ENCODE measurements at regions not wholly inside any gene's neighbourhood (a gene's known extent, or its start where the extent isn't known, plus 50 kb on each side); places are given as distances from the start of the nearest gene placed in this dataset.
"Not testable (repeated sequence)": the region's sequence is repeated elsewhere in the genome, so short reads cannot be mapped to it uniquely, and the experiment has no call there.

DNA sequence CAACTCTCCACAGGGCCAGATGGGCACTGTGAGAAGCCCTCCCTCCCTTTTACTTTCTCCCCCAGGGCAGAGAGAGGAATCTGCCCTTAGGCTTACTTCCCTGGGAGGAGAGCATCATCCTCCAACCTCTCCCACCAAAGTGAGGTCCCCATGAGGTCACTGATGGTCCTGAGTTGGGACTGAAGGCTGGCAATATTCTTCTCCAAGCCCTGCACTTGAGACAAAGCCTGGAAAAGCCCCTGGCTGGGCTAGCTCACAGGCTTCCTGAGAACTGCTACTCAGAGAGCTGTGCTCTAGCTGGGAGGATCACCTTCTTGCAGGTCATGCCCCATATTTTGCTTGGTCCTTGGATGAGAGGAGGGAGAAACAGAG, 110.0 kb upstream of the MEF2A start:
- DNase-seq (ENCODE audit: low read depth): no peak

- no peak for DNase-seq (ENCODE audit: low read depth)
Observed at GRCh38 chr15:99464137-99464536, 101.6 kb upstream of the MEF2A start.

DNA sequence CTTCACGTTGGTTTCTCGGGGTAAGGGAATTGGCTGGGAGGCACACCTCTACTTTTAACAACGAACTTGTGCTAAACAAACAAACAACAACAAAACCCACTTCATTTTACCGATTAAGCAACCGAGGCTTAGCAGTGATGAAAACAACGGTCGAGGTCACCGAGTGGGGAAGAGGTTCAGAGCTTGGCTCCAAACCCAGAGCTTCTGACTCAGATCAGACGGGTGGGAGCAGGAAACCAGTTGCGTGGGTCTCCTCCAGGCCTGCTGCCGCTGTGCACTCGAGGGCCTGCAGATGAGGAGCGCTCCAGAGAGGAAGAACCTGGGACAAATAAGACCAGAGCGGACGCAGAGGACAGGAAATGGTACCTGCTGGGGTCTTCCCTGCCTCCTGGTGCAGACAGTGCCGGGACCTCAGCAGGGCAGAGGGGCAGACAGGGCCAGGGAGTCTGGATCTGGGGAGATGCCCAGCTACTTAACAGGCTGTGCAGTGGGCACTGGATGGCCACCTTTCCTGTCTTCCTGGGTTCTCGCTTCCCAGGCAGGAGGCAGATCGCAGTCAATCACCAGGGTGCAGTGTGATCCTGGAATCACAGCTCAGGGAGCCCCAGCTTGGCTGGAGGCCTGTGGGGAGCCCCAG, 99.0 kb upstream of the MEF2A start:
- DNase-seq (ENCODE audit: low read depth): peak; percentile 88

GRCh38 chr15:99467338-99467720, 98.5 kb upstream of the MEF2A start:
- no peak for DNase-seq (ENCODE audit: low read depth)

GRCh38 chr15:99467853-99468464, 97.8 kb upstream of the MEF2A start:
- peak; percentile 45 for DNase-seq (ENCODE audit: low read depth)

- not testable (repeated sequence) for DNase-seq (ENCODE audit: low read depth)
Observed at GRCh38 chr15:99470204-99470603, 95.6 kb upstream of the MEF2A start.

DNA sequence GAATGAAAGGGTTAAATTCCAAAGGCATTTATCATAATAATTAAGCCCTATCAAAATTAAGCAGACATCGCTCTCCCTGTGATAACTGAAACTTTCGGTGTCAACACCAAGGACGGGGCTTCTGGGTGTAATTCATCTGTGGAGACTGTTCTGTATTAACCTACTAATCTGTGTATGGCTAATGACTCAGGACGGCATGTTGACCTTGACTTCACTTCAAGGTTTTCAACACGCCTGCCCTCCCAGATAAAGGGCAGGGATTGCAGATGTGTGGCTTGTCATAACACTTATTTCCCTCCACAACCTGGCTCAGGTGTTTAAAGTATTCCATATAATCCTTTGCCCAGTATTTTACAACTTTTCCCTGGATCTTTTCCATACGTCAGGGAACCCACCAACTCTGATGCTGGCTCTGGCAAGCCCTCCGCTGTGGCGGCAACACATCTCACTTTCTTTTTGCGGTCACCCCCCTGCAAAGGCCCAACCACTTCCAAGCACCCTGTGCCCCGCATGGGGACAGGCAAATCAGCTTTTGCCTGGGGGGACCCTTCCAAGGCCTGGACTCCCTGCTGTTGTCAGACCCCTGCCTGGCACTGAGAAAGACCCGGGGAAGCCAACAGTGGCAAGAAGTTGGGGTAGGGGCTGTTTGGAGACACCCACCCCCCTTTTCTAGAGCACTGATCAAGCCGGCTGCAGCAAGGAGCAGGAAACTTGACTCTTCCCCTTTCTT, 93.2 kb upstream of the MEF2A start:
- DNase-seq (ENCODE audit: low read depth): no peak

DNA sequence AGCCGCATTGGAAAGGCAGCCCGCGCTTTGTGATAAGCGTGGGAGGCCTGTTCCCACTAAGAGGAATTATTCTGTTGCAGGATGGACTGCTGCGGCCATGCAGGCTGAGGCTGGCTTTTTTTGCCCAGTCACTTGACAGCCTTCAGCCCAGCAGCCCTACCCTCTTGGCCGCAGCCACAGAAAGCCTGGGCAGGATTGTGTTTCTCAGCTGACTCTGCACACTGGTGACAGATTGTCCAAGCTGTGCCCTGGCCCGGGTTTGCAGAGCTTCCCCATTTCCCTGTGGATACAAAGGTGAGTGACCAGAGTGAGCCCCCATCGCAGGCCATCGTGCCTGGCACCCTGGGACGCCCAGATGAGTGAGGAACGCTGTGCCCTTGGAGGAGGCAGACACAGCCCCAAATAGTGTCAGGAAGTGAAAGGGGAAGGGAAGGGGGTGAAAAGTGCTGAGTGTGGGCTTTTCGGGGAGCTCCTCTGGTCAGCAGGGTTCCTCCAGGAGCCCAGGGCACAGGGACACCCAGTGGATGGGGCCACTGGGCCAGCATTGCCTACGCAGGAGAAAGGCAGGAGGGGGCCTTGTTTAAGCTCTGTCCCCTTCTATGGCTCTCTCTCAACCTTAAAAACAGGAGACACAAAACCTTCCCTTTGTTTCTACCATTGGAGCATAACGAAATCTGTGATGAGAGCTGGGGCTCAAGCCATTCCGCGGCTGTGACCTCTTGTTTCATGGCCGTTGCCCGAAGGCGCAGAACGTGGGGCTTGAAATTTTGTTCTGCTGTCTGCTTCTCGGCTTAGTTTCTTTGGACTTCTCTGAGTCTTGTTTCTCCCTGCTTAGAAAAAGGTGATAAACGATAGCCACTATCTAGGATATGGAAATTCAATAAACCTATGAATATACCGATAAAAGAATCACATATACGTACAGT, 91.5 kb upstream of the MEF2A start:
- no peak for DNase-seq (ENCODE audit: low read depth)

- DNase-seq (ENCODE audit: low read depth): no peak
Observed at GRCh38 chr15:99474909-99475753, 90.7 kb upstream of the MEF2A start.

DNA sequence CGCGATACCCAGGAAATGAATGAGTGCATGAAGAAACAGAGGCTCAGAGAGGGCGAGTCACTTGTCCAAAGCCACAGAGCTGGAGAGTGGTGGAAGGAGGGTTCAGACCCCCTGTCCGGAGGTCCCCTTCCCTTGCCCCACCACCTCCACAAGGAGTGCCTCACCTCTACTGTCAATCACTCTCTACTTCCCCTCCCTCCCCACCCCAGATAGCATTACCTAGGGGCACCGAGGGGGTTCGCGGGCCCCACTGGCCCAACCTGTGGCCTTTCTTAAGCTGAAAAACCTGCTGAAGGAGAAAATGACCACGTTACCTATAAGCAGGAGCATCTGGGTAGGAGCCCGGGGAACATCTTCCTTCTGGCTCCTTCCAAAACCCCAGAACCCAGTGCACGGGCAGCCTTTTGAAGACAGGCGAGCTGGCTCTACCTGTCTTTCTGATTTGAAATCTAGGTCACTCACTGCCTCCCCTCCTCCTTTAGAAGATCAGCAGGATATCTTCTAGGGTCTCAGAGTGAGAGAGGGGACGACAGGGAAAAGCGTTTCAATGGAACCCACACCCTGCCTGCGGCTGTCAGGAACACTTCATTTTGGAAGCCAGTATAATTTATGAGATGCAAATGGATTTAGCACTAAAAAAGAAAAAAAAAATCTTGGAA, 89.9 kb upstream of the MEF2A start:
- no peak for DNase-seq (ENCODE audit: low read depth)

DNA sequence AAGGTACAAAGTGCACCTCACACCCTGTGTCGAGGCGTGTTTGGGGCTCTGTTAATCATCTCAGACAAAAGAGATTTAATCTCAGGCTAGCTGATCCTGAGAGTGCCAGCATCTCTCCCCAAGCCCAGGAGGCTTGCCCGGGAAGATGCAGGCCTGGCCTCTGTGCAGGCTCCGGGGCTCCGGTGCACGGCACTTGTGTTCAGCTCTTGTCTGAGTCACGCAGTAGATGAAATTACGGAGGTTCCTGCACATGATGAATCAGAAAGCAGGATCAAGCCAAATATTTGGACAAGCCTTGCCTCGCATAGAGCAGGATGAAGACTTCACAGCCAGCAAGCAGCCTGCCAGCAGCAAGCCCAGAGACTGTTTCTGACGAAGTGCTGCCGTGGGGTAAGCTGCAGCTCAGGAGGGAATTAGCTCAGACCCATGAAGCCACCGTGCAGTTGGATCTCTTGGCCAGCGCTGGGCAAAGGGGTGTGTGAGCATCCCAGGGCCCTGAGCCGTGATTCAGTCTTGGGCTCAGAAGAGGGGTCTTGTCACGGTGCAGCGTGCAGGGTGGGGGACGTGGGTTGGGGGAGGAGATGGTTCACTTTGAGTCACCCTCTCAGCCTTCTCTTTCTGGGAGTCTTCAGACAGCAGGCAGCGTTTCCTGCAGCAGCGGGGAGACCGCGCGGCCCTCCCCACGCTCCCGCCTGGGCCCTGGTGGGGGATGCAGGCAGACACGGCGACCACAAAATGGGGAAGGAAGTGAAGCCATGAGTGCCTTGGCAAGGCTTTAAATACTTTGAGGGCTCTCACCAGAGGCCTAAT, 89.2 kb upstream of the MEF2A start:
- peak; percentile 99 for DNase-seq (ENCODE audit: low read depth)

GRCh38 chr15:99477791-99478471, 87.9 kb upstream of the MEF2A start:
- DNase-seq (ENCODE audit: low read depth): no peak

DNA sequence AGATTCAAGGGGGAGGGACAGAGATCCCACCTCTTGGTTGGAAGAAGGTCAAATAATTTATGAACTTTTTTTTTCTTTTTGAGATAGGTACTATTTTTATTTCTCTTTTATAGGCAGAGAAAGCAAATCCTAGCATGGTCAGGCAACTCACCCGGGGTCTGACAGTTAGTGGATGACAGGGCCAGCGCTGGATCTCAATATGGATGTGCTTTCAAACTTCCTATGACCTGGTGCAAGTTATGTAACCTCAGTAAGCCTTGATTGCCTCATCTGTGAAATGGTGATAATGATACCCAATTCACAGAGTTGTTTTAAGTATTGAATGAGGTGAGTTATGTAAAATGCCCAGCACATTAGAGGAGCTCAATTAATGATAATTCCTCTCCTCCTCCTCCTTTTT, 86.8 kb upstream of the MEF2A start:
- DNase-seq (ENCODE audit: low read depth): no peak

GRCh38 chr15:99480016-99480810, 85.6 kb upstream of the MEF2A start:
- no peak for DNase-seq (ENCODE audit: low read depth)

- no peak for DNase-seq (ENCODE audit: low read depth)
Observed at GRCh38 chr15:99481113-99481950, 84.5 kb upstream of the MEF2A start.

- no peak for DNase-seq (ENCODE audit: low read depth)
Observed at GRCh38 chr15:99481951-99482230, 83.9 kb upstream of the MEF2A start.

DNA sequence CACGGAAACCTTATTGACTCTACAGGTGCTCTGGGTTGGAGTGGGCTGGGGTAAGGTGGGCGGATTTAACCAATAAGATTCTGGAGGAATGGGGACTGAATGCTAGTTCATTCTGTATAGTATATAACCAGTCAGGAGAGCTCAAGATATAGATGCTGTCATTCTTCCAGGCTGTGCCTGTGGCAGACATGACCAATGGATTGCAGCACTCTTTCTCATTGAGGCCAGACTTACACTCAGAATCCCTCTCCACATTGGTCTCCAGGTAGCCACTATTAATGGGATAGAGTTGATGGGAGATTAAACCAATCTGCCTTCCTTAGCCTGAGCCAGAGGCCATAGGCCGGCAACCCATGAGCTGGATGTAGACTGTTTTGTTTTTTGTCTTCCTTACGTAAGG, 82.8 kb upstream of the MEF2A start:
- no peak for DNase-seq (ENCODE audit: low read depth)

Measured in iris pigment epithelial cell (primary cell).